ENCODE measurements at regions not wholly inside any gene's neighbourhood (a gene's known extent, or its start where the extent isn't known, plus 50 kb on each side); places are given as distances from the start of the nearest gene placed in this dataset.

DNA sequence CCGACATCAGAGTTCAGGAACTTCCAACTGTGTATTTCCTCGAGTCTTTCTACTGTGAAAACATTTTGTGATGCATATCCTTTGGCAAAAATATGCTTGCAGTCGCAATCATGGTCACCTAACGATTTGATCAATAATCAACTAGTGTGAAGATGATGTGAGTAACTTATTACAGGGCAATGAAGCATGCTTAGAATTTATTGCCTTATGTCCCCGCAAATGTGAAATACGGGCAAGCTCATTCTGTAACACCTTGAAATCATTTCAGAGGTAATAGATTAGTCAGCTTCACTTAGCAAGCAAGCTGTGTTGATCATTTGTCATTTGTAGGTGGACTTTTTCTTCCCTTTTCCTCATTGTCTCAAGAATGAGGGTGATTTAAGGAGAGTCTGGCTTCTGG is 67.9 kb upstream of the DOK5 start:
- no peak overlapping the region for H2AFZ ChIP-seq (replicated peaks)
- Mint-ChIP-seq H3K4me3 (no peak overlapping the region), H3K36me3 (no peaks in the 10 kb centered on the region), H3K4me1 (peaks cover 19% of the 10 kb centered on the region), H3K27me3 (ENCODE audit: insufficient read depth, low read depth) (no peaks in the 10 kb centered on the region), H3K27ac (no peak overlapping the region), H3K9me3 (peaks cover 2% of the 10 kb centered on the region)
- H3K9ac ChIP-seq = no peak overlapping the region
- no peaks in the 10 kb centered on the region for H3K4me1 ChIP-seq
- H3K27me3 ChIP-seq = no peaks in the 10 kb centered on the region
- no peak overlapping the region for H3K4me3 ChIP-seq
- H3K36me3 ChIP-seq = no peaks in the 10 kb centered on the region
- no peak overlapping the region for H3K27ac ChIP-seq
- no peak for DNase-seq (ENCODE audit: low spot score)
- H3K79me2 ChIP-seq (ENCODE audit: low read depth) = no peaks in the 10 kb centered on the region
- TF ChIP-seq EZH2 (IDR thresholded peaks at IDR 0.05) (no peak), EZH2phosphoT487 (IDR thresholded peaks at IDR 0.05) (no peak)
- TF ChIP-seq, protein P1, sequence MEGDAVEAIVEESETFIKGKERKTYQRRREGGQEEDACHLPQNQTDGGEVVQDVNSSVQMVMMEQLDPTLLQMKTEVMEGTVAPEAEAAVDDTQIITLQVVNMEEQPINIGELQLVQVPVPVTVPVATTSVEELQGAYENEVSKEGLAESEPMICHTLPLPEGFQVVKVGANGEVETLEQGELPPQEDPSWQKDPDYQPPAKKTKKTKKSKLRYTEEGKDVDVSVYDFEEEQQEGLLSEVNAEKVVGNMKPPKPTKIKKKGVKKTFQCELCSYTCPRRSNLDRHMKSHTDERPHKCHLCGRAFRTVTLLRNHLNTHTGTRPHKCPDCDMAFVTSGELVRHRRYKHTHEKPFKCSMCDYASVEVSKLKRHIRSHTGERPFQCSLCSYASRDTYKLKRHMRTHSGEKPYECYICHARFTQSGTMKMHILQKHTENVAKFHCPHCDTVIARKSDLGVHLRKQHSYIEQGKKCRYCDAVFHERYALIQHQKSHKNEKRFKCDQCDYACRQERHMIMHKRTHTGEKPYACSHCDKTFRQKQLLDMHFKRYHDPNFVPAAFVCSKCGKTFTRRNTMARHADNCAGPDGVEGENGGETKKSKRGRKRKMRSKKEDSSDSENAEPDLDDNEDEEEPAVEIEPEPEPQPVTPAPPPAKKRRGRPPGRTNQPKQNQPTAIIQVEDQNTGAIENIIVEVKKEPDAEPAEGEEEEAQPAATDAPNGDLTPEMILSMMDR (IDR thresholded peaks at IDR 0.05) = no peak
- no peaks in the 10 kb centered on the region for H3K9me3 ChIP-seq (ENCODE audit: low read depth)
- no peak overlapping the region for H3K4me2 ChIP-seq
- no peaks in the 10 kb centered on the region for H3F3A ChIP-seq (ENCODE audit: low read depth)
- H4K20me1 ChIP-seq (ENCODE audit: low read depth) = no peaks in the 10 kb centered on the region

DNA sequence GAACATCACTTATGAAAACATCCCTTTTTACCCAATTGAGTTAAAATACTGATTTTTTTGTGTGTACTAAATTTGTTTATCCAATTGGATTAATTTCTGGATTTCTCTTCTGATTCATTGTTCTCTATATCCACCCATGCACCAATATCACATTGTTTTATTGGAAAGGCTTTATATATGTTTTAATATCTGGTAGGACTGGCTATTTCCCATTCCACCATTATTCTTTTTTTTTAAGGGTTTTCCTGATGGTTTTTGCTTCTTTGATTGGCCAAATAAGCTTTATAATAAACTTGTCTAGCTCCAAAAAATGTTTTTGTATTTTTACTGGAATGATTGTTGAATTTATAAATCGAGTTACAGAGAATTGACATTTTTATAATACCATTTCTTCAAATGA is 59.4 kb upstream of the DOK5 start:
- Histone ChIP-seq H3K27ac (no peak overlapping the region), H3K9me3 (ENCODE audit: low read depth) (no peaks in the 10 kb centered on the region), H3K4me3 (no peak overlapping the region), H3K4me2 (no peak overlapping the region), H3K27me3 (no peaks in the 10 kb centered on the region), H4K20me1 (ENCODE audit: low read depth) (no peaks in the 10 kb centered on the region), H3K9ac (no peak overlapping the region), H3K36me3 (no peaks in the 10 kb centered on the region), H2AFZ (replicated peaks) (no peak overlapping the region), H3F3A (ENCODE audit: low read depth) (no peaks in the 10 kb centered on the region), H3K4me1 (peaks cover 8% of the 10 kb centered on the region), H3K79me2 (ENCODE audit: low read depth) (no peaks in the 10 kb centered on the region)
- Mint-ChIP-seq H3K27me3 (ENCODE audit: insufficient read depth, low read depth) (no peaks in the 10 kb centered on the region), H3K4me1 (peaks cover 10% of the 10 kb centered on the region), H3K9me3 (peaks cover 2% of the 10 kb centered on the region), H3K4me3 (no peak overlapping the region), H3K36me3 (no peaks in the 10 kb centered on the region), H3K27ac (no peak overlapping the region)
- no peak for DNase-seq (ENCODE audit: low spot score)
- TF ChIP-seq EZH2 (IDR thresholded peaks at IDR 0.05) (no peak), EZH2phosphoT487 (IDR thresholded peaks at IDR 0.05) (no peak)
- TF ChIP-seq, protein P1 (IDR thresholded peaks at IDR 0.05) = no peak

DNA sequence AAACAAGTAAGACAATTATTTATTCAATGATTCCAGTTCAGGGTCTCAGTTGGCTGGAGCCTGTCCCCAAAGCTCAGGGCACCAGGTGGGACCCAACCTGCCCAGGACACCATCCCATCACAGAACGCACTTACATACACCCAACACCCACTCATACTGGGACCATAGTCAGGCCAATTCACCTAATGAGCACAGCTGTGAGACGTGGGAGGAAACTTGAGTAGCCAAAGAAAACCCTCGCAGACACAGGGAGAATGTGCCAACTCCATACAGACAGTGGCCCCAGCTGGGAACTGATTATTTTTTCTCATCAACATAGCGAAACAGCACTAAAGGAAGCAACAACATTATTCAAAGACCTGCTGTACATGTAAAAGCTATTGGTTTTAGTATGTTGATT is 58.6 kb upstream of the DOK5 start:
- no peaks in the 10 kb centered on the region for H3K27me3 Mint-ChIP-seq (ENCODE audit: insufficient read depth, low read depth)
- no peaks in the 10 kb centered on the region for H3K9me3 ChIP-seq (ENCODE audit: low read depth)
- H3K4me1 ChIP-seq = peaks cover 8% of the 10 kb centered on the region
- H3K27me3 ChIP-seq = no peaks in the 10 kb centered on the region
- no peak overlapping the region for H3K4me2 ChIP-seq
- TF ChIP-seq, protein P1 (IDR thresholded peaks at IDR 0.05) = no peak
- TF ChIP-seq EZH2phosphoT487 (IDR thresholded peaks at IDR 0.05) (no peak), EZH2 (IDR thresholded peaks at IDR 0.05) (no peak)
- no peak for DNase-seq (ENCODE audit: low spot score)
- H2AFZ ChIP-seq (replicated peaks) = no peak overlapping the region
- H3K27ac Mint-ChIP-seq = no peak overlapping the region
- H3K36me3 Mint-ChIP-seq = no peaks in the 10 kb centered on the region
- H3K9ac ChIP-seq = no peak overlapping the region
- H4K20me1 ChIP-seq (ENCODE audit: low read depth) = no peaks in the 10 kb centered on the region
- H3K4me3 ChIP-seq = no peak overlapping the region
- H3F3A ChIP-seq (ENCODE audit: low read depth) = no peaks in the 10 kb centered on the region
- no peak overlapping the region for H3K27ac ChIP-seq
- H3K36me3 ChIP-seq = no peaks in the 10 kb centered on the region
- peaks cover 10% of the 10 kb centered on the region for H3K4me1 Mint-ChIP-seq
- H3K9me3 Mint-ChIP-seq = peaks cover 2% of the 10 kb centered on the region
- no peaks in the 10 kb centered on the region for H3K79me2 ChIP-seq (ENCODE audit: low read depth)
- no peak overlapping the region for H3K4me3 Mint-ChIP-seq
